HUES6 (cell line): ENCODE measurements at regions not wholly inside any gene's neighbourhood (a gene's known extent, or its start where the extent isn't known, plus 50 kb on each side); places are given as distances from the start of the nearest gene placed in this dataset.

Source experiments
- H3K27ac ChIP-seq: 2 replicates; pipeline ENCODE4 v1.7.0; 2013; ENCODE audit warnings: low read depth, mild to moderate bottlenecking, low read length, inconsistent platforms
- H3K27me3 ChIP-seq: 2 replicates; pipeline ENCODE4 v1.6.1; 2013; ENCODE audit warnings: low read length; ENCODE audit not compliant: control insufficient read depth, insufficient read depth
- H3K36me3 ChIP-seq: 2 replicates; pipeline ENCODE4 v1.6.1; 2013; ENCODE audit warnings: low read length; ENCODE audit not compliant: control insufficient read depth, insufficient read depth
- H3K4me1 ChIP-seq: 2 replicates; pipeline ENCODE4 v1.6.1; 2013; ENCODE audit warnings: low read length; ENCODE audit not compliant: control insufficient read depth, insufficient read depth
- H3K4me3 ChIP-seq: 2 replicates; pipeline ENCODE4 v1.5.1; 2013; ENCODE audit warnings: low read depth, low read length
- H3K9ac ChIP-seq: one replicate; pipeline ENCODE4 v1.6.1; 2013; ENCODE audit warnings: mild to moderate bottlenecking, low read length
- H3K9me3 ChIP-seq: 2 replicates; pipeline ENCODE4 v1.6.1; 2013; ENCODE audit warnings: low read depth, low read length; ENCODE audit not compliant: control insufficient read depth, insufficient read depth

- no peaks in the 10 kb centered on the region for H3K36me3 ChIP-seq
- H3K27ac ChIP-seq = no peak overlapping the region
- H3K9me3 ChIP-seq = no peaks in the 10 kb centered on the region; the same call in 1 of the 2 replicates
- H3K9ac ChIP-seq = no peak overlapping the region
- H3K27me3 ChIP-seq = no peaks in the 10 kb centered on the region
- H3K4me3 ChIP-seq = no peak overlapping the region
- no peaks in the 10 kb centered on the region for H3K4me1 ChIP-seq
Measured at GRCh38 chr3:144403040-144403457, 431.4 kb downstream of the DIPK2A start.

GRCh38 chr3:144407335-144407734 is 435.7 kb downstream of the DIPK2A start:
- Histone ChIP-seq H3K9ac (no peak overlapping the region), H3K4me3 (no peak overlapping the region), H3K27ac (no peak overlapping the region), H3K27me3 (no peaks in the 10 kb centered on the region), H3K9me3 (no peaks in the 10 kb centered on the region), H3K4me1 (no peaks in the 10 kb centered on the region), H3K36me3 (no peaks in the 10 kb centered on the region)

GRCh38 chr3:144409319-144409718 is 437.7 kb downstream of the DIPK2A start:
- H3K9ac ChIP-seq = no peak overlapping the region
- no peak overlapping the region for H3K27ac ChIP-seq
- no peaks in the 10 kb centered on the region for H3K4me1 ChIP-seq
- H3K27me3 ChIP-seq = no peaks in the 10 kb centered on the region
- H3K4me3 ChIP-seq = no peak overlapping the region
- no peaks in the 10 kb centered on the region for H3K9me3 ChIP-seq
- H3K36me3 ChIP-seq = no peaks in the 10 kb centered on the region

GRCh38 chr3:144413068-144413467 is 441.4 kb downstream of the DIPK2A start:
- Histone ChIP-seq H3K4me3 (no peak overlapping the region), H3K27me3 (no peaks in the 10 kb centered on the region), H3K4me1 (no peaks in the 10 kb centered on the region), H3K9ac (no peak overlapping the region), H3K36me3 (no peaks in the 10 kb centered on the region), H3K27ac (no peak overlapping the region), H3K9me3 (no peaks in the 10 kb centered on the region)

- no peaks in the 10 kb centered on the region for H3K4me1 ChIP-seq
- no peak overlapping the region for H3K27ac ChIP-seq
- H3K4me3 ChIP-seq = no peak overlapping the region
- H3K9ac ChIP-seq = no peak overlapping the region
- H3K27me3 ChIP-seq = no peaks in the 10 kb centered on the region
- H3K9me3 ChIP-seq = no peaks in the 10 kb centered on the region
- H3K36me3 ChIP-seq = no peaks in the 10 kb centered on the region
Measured at GRCh38 chr3:144415492-144415891, 443.9 kb downstream of the DIPK2A start.

GRCh38 chr3:144424606-144425005 is 453.0 kb downstream of the DIPK2A start:
- Histone ChIP-seq H3K27me3 (no peaks in the 10 kb centered on the region), H3K36me3 (no peaks in the 10 kb centered on the region), H3K4me3 (no peak overlapping the region), H3K27ac (no peak overlapping the region), H3K9me3 (no peaks in the 10 kb centered on the region), H3K4me1 (peaks cover 3% of the 10 kb centered on the region; the same call in 1 of the 2 replicates), H3K9ac (no peak overlapping the region)

GRCh38 chr3:144426366-144426765 is 454.7 kb downstream of the DIPK2A start:
- Histone ChIP-seq H3K36me3 (no peaks in the 10 kb centered on the region), H3K9ac (no peak overlapping the region), H3K4me3 (no peak overlapping the region), H3K27ac (no peak overlapping the region), H3K4me1 (peaks cover 7% of the 10 kb centered on the region; the same call in 1 of the 2 replicates), H3K9me3 (no peaks in the 10 kb centered on the region), H3K27me3 (no peaks in the 10 kb centered on the region)

- no peaks in the 10 kb centered on the region for H3K9me3 ChIP-seq
- no peak overlapping the region for H3K9ac ChIP-seq
- H3K27me3 ChIP-seq = no peaks in the 10 kb centered on the region
- H3K4me1 ChIP-seq = peaks cover 7% of the 10 kb centered on the region; the same call in 1 of the 2 replicates
- H3K27ac ChIP-seq = no peak overlapping the region
- no peak overlapping the region for H3K4me3 ChIP-seq
- H3K36me3 ChIP-seq = no peaks in the 10 kb centered on the region
Measured at GRCh38 chr3:144426967-144427366, 455.3 kb downstream of the DIPK2A start.

- H3K9ac ChIP-seq = no peak overlapping the region
- H3K27ac ChIP-seq = peak overlapping the region; percentile 65; the same call in 1 of the 2 replicates
- no peaks in the 10 kb centered on the region for H3K36me3 ChIP-seq
- H3K4me1 ChIP-seq = peaks cover 7% of the 10 kb centered on the region; the same call in 1 of the 2 replicates
- no peaks in the 10 kb centered on the region for H3K9me3 ChIP-seq
- no peak overlapping the region for H3K4me3 ChIP-seq
- H3K27me3 ChIP-seq = no peaks in the 10 kb centered on the region
Measured at GRCh38 chr3:144429719-144430121, 458.1 kb downstream of the DIPK2A start.

- no peak overlapping the region for H3K4me3 ChIP-seq
- H3K36me3 ChIP-seq = no peaks in the 10 kb centered on the region
- no peak overlapping the region for H3K27ac ChIP-seq
- no peaks in the 10 kb centered on the region for H3K9me3 ChIP-seq
- no peak overlapping the region for H3K9ac ChIP-seq
- peaks cover 7% of the 10 kb centered on the region; the same call in 1 of the 2 replicates for H3K4me1 ChIP-seq
- H3K27me3 ChIP-seq = no peaks in the 10 kb centered on the region
Measured at GRCh38 chr3:144431134-144431533, 459.5 kb downstream of the DIPK2A start.

- peaks cover 7% of the 10 kb centered on the region; the same call in 1 of the 2 replicates for H3K4me1 ChIP-seq
- H3K27ac ChIP-seq = no peak overlapping the region
- no peaks in the 10 kb centered on the region for H3K27me3 ChIP-seq
- H3K36me3 ChIP-seq = no peaks in the 10 kb centered on the region
- no peak overlapping the region for H3K9ac ChIP-seq
- H3K9me3 ChIP-seq = no peaks in the 10 kb centered on the region
- H3K4me3 ChIP-seq = no peak overlapping the region
Measured at GRCh38 chr3:144433006-144433405, 461.4 kb downstream of the DIPK2A start.

- Histone ChIP-seq H3K9ac (no peak overlapping the region), H3K27me3 (no peaks in the 10 kb centered on the region), H3K4me1 (no peaks in the 10 kb centered on the region; the same call in 1 of the 2 replicates), H3K36me3 (no peaks in the 10 kb centered on the region), H3K27ac (no peak overlapping the region), H3K4me3 (no peak overlapping the region), H3K9me3 (no peaks in the 10 kb centered on the region)
Measured at GRCh38 chr3:144437989-144438388, 466.4 kb downstream of the DIPK2A start.
